DMS 273 (cell line): ENCODE measurements at regions not wholly inside any gene's neighbourhood (a gene's known extent, or its start where the extent isn't known, plus 50 kb on each side); places are given as distances from the start of the nearest gene placed in this dataset.

Experiments
- DNase-seq: peaks from one replicate; lab custom pipeline; 2025; ENCODE audit not compliant: unreplicated experiment; lab: John Stamatoyannopoulos, UW

DNA sequence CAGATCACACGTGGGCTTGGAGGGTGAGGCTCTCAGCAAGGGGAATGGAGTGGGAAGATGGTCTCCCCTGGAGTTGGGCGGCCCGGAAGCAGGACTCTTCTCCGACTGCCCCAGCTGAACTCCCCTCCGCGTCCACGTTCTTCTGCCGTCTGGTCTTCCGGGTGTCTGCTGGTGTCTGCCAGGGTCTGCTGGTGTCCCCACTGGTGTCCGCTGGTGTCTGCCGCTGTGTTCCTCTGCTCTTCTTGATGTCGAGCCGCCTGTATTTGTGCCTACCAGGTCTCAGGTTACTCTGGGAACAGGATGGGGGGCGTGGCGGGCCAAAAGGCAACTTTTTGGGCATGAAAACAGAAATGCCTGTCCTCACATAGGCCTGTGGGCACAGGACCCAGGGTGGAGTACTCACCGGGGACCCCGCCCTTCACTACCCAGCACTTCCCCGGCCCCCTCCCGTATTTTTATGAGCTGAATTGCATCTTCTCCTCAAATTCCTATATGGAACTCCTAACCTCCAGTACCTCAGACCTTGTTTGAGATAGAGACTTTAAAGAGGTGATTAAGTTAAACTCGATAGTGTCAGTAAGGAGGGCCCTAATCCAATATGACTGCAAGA is 675.4 kb downstream of the SEMA5A start:
- no peak for DNase-seq

DNA sequence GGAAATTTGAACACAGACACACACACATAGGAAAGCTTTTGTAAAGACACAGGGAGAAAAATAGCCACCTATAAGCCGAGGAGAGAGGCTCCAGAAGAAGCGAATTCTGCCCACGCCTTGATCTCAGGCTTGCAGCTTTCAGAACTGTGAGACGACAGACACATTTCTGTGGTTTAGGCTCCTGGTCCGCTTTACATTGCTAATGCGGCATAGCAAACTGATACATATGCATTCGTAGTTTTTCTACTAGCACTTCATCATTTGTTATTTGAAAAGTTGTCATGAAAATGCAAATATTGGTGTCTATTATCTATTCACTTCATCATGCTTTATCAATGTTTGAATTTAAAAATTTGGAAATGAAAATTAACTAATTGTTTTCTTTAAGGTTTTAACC is 674.9 kb downstream of the SEMA5A start:
- no peak for DNase-seq

DNA sequence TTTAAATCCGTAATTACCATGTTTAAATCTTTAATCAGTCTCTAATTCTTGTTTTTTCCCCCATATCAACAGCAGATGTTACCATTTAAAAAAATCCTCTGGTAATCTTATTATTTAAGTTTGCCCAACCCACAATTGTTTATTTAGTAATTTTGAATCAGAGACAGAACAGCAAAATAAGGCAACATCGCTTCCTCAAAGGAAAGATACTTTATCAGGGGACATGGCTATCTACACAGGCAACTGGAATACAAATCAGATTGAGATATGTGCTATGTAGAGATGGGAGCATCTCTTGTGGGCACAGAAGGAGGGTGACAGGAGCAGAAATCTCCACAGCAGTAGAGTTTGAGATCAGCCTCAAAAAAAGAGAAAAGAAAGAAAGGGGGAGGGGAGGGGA is 674.4 kb downstream of the SEMA5A start:
- DNase-seq: no peak

- no peak for DNase-seq
These were observed 670.2 kb downstream of the SEMA5A start for GRCh38 chr5:8875722-8876121.

GRCh38 chr5:8879248-8879647 is 666.6 kb downstream of the SEMA5A start:
- DNase-seq: no peak

GRCh38 chr5:8884029-8884428 is 661.8 kb downstream of the SEMA5A start:
- DNase-seq: no peak

- no peak for DNase-seq
These were observed 652.9 kb downstream of the SEMA5A start for GRCh38 chr5:8892926-8893325.

- no peak for DNase-seq
These were observed 651.8 kb downstream of the SEMA5A start for GRCh38 chr5:8894031-8894430.

GRCh38 chr5:8895062-8895461 is 650.8 kb downstream of the SEMA5A start:
- no peak for DNase-seq

DNA sequence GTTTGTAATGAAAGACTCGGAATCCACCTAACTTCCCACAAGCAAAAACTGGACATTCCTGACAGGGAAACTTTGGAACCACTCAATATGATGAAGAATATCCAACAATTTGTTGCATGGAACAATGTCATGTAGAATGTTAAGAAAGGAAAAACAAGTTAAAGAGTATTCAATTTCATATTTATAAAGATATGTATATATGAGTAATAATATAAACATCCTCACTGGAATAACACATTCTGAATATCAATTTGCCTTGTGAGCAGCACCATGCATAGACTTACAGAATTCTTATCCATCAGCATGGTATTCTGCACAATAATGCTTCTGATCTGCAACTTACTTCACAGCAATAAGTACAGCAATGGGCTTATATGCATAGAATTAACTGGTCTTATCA is 650.3 kb downstream of the SEMA5A start:
- no peak for DNase-seq

DNA sequence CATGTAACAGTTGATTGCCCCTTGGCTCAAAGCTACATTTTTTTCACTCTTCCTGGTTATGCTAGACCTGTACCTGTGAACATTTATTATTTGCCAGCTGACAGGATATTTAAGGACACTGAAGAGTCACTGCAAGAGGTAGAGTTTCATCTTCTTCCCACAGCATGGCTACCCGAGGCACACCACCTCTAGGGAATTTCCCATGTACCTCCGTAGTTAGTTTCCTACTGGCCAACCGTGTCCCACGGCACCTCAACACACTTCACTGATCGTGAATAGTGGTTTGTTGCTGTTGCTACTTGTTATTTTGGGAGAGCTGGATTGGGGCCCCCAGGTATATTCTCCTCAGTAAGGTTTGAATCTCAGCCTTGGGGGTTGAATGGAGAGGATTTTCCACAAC is 648.6 kb downstream of the SEMA5A start:
- DNase-seq: no peak

DNA sequence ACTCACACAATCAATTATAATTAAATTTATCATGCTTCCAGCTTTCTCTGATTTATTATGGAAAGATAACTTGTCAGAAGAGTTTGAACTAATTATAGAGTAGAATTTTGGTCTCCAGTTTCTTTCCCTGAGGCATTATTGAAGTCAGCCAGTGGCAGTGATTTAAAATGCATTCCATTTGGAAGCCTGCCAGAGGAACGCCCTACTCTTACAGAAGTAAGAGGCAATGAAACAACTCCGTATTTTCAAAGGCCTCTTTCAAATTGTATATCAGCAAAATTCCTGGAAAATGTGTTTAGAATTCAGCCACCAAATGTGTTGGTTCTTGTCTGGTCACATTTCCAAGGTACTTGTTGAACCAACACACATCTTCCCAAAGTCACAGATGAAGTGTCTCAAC is 640.9 kb downstream of the SEMA5A start:
- peak; percentile 23 for DNase-seq

GRCh38 chr5:8906303-8906967 is 639.4 kb downstream of the SEMA5A start:
- DNase-seq: no peak

DNA sequence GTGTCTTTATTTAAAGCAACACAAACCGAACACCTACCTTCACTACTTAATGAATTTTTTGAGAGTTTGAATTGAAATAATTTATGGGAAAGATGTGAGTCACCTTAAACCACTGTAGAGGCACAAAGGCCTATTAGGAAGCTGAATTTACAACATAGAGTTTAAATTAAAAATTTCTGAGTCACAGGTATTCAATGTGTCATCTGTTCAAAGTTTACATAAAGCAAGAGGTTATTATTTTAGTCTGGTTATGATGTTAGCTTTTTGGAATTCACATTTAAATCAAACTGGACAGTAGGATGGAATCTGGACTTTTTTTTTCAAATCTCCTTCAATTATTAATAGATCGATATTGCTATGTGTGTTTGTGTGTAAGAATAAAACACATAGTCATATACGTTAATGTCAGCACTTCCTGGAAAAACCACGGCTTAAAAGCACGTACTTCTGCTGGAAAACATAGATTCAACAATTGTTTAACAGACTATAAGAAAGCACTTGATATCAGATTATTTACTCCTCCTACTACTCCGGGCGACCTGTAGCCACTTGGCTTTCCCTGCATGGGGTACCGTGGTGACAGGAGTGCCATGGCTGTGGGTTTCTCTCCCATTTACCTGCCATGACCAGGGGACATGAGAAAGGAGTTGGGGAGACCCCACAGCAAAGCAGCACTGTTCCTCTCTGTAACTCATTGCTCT is 638.6 kb downstream of the SEMA5A start:
- no peak for DNase-seq

DNA sequence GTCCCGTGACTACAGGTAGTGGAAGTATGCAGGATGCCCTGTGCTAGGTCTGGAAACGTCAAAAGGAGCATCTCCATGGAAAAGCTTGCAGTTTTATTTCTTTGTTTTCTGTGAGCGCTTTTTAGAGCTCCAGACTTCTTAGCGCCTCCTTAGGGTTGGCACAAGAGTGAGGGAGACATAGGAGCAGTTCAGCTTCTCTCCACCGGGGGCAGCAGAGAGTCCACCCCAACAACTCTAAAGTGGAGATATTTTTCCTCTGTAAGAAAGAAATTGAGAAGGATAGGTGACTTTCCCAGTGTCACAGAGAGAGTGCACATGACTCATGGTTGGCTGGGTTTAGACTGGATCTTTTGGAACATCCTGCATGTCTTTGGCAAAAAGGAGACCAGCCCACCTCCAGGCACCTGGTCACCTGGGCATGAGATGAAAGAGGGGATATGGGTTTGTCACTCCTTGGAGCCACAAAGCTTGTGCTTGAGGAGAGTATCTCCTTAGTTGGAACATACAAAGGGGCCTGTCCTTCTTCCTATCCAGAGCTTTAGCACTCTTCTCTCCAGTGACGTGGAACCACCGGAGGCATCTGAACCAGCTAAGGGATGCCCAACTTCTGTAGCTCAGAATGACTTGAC is 637.7 kb downstream of the SEMA5A start:
- DNase-seq: peak; percentile 63

DNA sequence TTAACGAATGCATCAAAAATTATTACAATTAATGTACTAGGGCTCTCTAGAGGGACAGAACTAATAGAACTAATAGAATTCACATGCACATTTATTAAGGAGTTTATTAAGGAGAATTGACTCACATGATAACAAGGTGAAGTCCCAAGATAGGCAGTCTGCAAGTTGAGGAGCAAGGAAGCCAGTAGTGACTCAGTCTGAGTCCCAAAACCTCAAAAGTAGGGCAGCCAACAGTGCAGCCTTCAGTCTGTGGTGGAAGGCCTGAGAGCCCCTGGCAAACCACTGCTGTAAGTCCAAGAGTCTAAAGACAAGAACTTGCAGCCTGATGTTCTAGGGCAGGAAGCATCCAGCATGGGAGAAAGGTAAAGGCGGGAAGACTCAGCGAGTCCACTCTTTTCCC is 633.8 kb downstream of the SEMA5A start:
- DNase-seq: no peak

GRCh38 chr5:8913522-8913921 is 632.4 kb downstream of the SEMA5A start:
- DNase-seq: no peak

- no peak for DNase-seq
These were observed 626.8 kb downstream of the SEMA5A start for GRCh38 chr5:8919096-8919495.

DNA sequence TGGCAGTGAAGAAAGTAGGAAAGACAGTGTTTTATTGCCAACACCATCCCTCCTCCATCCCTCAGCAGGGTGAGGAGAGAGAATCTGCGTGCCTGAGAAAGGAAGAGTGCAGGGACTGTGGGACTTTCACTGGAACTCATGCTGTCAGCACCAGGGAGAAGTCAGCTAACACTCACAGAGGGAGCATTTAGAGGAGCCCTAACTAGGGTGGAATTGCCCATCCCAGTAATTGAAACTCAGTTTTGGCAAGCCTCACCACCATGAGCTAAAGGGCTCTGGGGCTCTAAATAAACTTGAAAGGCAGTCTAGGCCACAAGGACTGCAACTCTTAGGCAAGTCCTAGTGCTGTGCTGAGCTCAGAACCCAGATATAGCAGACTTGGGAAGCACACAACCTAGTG is 622.3 kb downstream of the SEMA5A start:
- DNase-seq: no peak

DNA sequence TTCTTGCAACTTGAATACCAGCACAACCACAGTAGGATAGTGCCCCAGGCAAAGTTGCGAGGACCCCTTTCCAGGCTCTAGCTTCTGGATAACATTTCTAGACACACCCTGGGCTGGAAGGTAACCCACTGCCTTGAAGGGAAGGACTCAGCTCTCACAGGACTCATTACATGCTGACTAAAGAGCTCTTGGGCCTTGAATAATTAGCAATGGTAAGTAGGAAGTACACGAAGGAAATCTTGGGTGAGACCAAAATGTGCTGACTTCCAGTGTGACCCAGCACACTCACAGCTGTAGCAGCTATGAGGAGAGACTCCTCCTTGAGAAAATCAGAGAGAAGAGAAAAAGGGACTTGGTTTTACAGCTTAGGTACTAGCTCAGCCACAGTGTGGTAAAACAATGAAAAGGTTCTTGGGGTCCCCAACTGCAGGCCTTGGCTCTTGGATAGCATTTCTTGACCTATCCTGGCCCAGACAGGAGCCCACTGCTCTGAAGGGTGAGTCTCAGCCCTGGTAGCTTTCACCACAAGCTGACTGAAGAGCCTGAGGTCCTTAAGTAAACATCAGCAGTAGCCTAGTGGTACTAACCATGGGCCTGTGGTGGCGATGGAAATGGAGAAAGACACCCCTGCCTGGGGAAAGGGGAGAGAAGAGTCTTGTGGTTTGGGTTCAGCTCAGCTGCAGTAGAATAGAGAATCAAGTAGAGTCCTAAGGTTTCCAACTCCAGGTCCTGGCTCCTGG is 621.7 kb downstream of the SEMA5A start:
- DNase-seq: no peak

DNA sequence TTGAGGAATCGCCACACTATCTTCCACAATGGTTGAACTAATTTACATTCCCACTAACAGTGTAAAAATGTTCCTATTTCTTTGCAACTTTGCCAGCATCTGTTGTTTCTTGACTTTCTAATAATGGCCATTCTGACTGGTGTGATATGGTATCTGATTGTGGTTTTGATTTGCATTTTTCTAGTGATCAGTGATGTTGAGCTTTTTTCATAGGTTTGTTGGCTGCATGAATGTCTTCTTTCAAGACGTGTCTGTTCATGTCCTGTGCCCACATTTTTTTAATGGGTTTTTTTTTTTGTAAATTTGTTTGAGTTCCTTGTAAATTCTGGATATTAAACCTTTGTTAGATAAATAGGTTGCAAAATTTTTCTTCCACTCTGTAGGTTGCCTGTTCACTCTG is 615.9 kb downstream of the SEMA5A start:
- no peak for DNase-seq
